SK-N-SH (cell line): ENCODE measurements at regions not wholly inside any gene's neighbourhood (a gene's known extent, or its start where the extent isn't known, plus 50 kb on each side); places are given as distances from the start of the nearest gene placed in this dataset.
"Not testable (repeated sequence)": the region's sequence is repeated elsewhere in the genome, so short reads cannot be mapped to it uniquely, and the experiment has no call there.

Source experiments
- CTCF ChIA-PET: fragments of 300-600, 350-600 bp; formaldehyde crosslinking; extraction: SDS; loops from one replicate; lab custom pipeline; 2021; lab: Yijun Ruan, JAX
- POLR2A ChIA-PET: fragments of 350-600 bp; sonication (Branson Sonifier 250); formaldehyde crosslinking; extraction: SDS; loops from one replicate; lab custom pipeline; 2020; ENCODE audit warnings: antibody characterized with exemption, inconsistent platforms; lab: Yijun Ruan, JAX
- DNase-seq: peaks from one replicate; pipeline ENCODE4 v3.0.0; 2012
- H2AFZ ChIP-seq: fragments of 200-600 bp; sonication (generic); 2 replicates; pipeline ENCODE4 v1.8.1; 2016; ENCODE audit warnings: antibody characterized with exemption, mild to moderate bottlenecking, low read depth
- H3F3A ChIP-seq: fragments of 200-600 bp; sonication (generic); replicated peaks from 2 replicates; pipeline ENCODE3; 2016; ENCODE audit warnings: antibody characterized with exemption, mild to moderate bottlenecking; ENCODE audit not compliant: insufficient read depth
- H3K27ac ChIP-seq, 2 experiments: fragments of 200-500 bp in 1 of 2; fragments of 200-600 bp in 1 of 2; sonication (Bioruptor generic) in 1 of 2; sonication (generic), shearing (Covaris generic) in 1 of 2; 2 replicates each; pipeline versions ENCODE4 v1.5.1 to v1.6.1; 2014 to 2016; ENCODE audit warnings: low read depth in 2 of 2, inconsistent platforms in 1 of 2, low read length in 1 of 2, mild to moderate bottlenecking in 1 of 2, mixed read lengths in 1 of 2
- H3K27me3 ChIP-seq: fragments of 200-600 bp; sonication (generic), shearing (Covaris generic); 2 replicates; pipeline ENCODE4 v1.6.1; 2016; ENCODE audit warnings: mixed run types; ENCODE audit not compliant: insufficient read depth
- H3K36me3 ChIP-seq, 2 experiments: fragments of 200-500 bp in 1 of 2; fragments of 200-600 bp in 1 of 2; sonication (Bioruptor generic) in 1 of 2; sonication (generic) in 1 of 2; replicated peaks in 1 of 2; 2 replicates each; pipeline versions ENCODE3 to v1.5.1; 2014 to 2016; ENCODE audit warnings: low read length in 1 of 2, mild to moderate bottlenecking in 1 of 2; ENCODE audit not compliant: insufficient read depth in 2 of 2, control insufficient read depth in 1 of 2
- H3K4me1 ChIP-seq, 2 experiments: fragments of 200-500 bp in 1 of 2; fragments of 200-600 bp in 1 of 2; sonication (Bioruptor generic) in 1 of 2; sonication (generic), shearing (Covaris generic) in 1 of 2; 2 replicates each; pipeline versions ENCODE4 v1.5.1 to v1.6.1; 2014 to 2016; ENCODE audit warnings: low read depth in 1 of 2, low read length in 1 of 2, mixed run types in 1 of 2; ENCODE audit not compliant: insufficient read depth in 2 of 2, control insufficient read depth in 1 of 2
- H3K4me2 ChIP-seq: fragments of 200-600 bp; sonication (generic), shearing (Covaris generic); 2 replicates; pipeline ENCODE4 v1.6.1; 2017; ENCODE audit warnings: mixed run types
- H3K4me3 ChIP-seq, 2 experiments: fragments of 200-500 bp in 1 of 2; fragments of 200-600 bp in 1 of 2; sonication (Bioruptor generic) in 1 of 2; sonication (generic), shearing (Covaris generic) in 1 of 2; 2 replicates each; pipeline versions ENCODE4 v1.5.1 to v1.8.1; 2014 to 2016; ENCODE audit warnings: low read depth in 2 of 2, inconsistent platforms in 1 of 2, low read length in 1 of 2, mild to moderate bottlenecking in 1 of 2, mixed read lengths in 1 of 2, moderate library complexity in 1 of 2
- H3K79me2 ChIP-seq: fragments of 200-600 bp; sonication (generic); 2 replicates; pipeline ENCODE4 v1.8.1; 2017; ENCODE audit warnings: mild to moderate bottlenecking; ENCODE audit not compliant: insufficient read depth
- H3K9ac ChIP-seq: fragments of 200-600 bp; sonication (generic); 2 replicates; pipeline ENCODE4 v1.6.1; 2017; ENCODE audit warnings: mixed run types
- H3K9me2 ChIP-seq: fragments of 200-600 bp; sonication (generic); 2 replicates; pipeline ENCODE4 v1.6.1; 2017; ENCODE audit warnings: mixed run types
- H3K9me3 ChIP-seq: fragments of 200-600 bp; sonication (generic); 2 replicates; pipeline ENCODE4 v1.6.1; 2017; ENCODE audit warnings: mixed run types, mild to moderate bottlenecking, moderate library complexity
- H4K20me1 ChIP-seq: fragments of 200-600 bp; sonication (generic); 2 replicates; pipeline ENCODE4 v1.6.1; 2017; ENCODE audit warnings: mild to moderate bottlenecking, mixed run types; ENCODE audit not compliant: insufficient read depth
- CHD2 ChIP-seq: fragments of 150-350 bp; IDR thresholded peaks from 2 replicates; pipeline ENCODE4 v1.6.1; 2018; ENCODE audit warnings: low read length; ENCODE audit not compliant: partially characterized antibody
- ELF1 ChIP-seq: IDR thresholded peaks from 2 replicates; pipeline ENCODE4 v1.4.0; 2012
- EP300 ChIP-seq, 2 experiments: IDR thresholded peaks; 2 replicates each; pipeline versions ENCODE4 v1.4.0 to v1.6.1; 2012; ENCODE audit warnings: borderline replicate concordance in 1 of 2, low read depth in 1 of 2, low read length in 1 of 2
- EZH2phosphoT487 ChIP-seq: fragments of 200-600 bp; sonication (generic); IDR thresholded peaks from 2 replicates; pipeline ENCODE4 v1.6.1; 2017; ENCODE audit warnings: low read depth, mixed run types, mild to moderate bottlenecking, antibody characterized with exemption, moderate library complexity, borderline replicate concordance
- GABPA ChIP-seq: IDR thresholded peaks from 2 replicates; pipeline ENCODE4 v1.4.0; 2012; ENCODE audit warnings: low read depth, mild to moderate bottlenecking
- GATA2 ChIP-seq: sonication (generic); formaldehyde crosslinking; IDR thresholded peaks from 2 replicates; pipeline ENCODE4 v1.5.0; 2020; ENCODE audit warnings: mild to moderate bottlenecking, missing genetic modification reagents
- JUND ChIP-seq: IDR thresholded peaks from 2 replicates; pipeline ENCODE4 v1.4.0; 2012
- MXI1 ChIP-seq: IDR thresholded peaks from 2 replicates; pipeline ENCODE4 v1.6.1; 2012; ENCODE audit warnings: mild to moderate bottlenecking, low read depth, low read length, improper control_type of control experiment
- NFIC ChIP-seq: IDR thresholded peaks from 2 replicates; pipeline ENCODE4 v1.4.0; 2012; ENCODE audit warnings: borderline replicate concordance
- NRF1 ChIP-seq: IDR thresholded peaks from 2 replicates; pipeline ENCODE4 v1.6.1; 2012; ENCODE audit warnings: low read depth, mild to moderate bottlenecking, low read length
- REST ChIP-seq: IDR thresholded peaks from 2 replicates; pipeline ENCODE4 v1.6.1; 2012; ENCODE audit warnings: mild to moderate bottlenecking, low read depth, low read length, moderate library complexity
- RXRA ChIP-seq: IDR thresholded peaks from 2 replicates; pipeline ENCODE4 v1.4.0; 2012; ENCODE audit warnings: low read depth, mild to moderate bottlenecking, borderline replicate concordance
- SMC3 ChIP-seq: IDR thresholded peaks from 2 replicates; pipeline ENCODE4 v1.6.1; 2012; ENCODE audit warnings: low read depth, low read length, improper control_type of control experiment
- TAF1 ChIP-seq: IDR thresholded peaks from 2 replicates; pipeline ENCODE4 v1.6.1; 2012; ENCODE audit warnings: low read depth, mild to moderate bottlenecking, low read length, moderate library complexity, borderline replicate concordance
- TEAD4 ChIP-seq: IDR thresholded peaks from 2 replicates; pipeline ENCODE4 v1.4.0; 2012; ENCODE audit warnings: mild to moderate bottlenecking, borderline replicate concordance; ENCODE audit not compliant: insufficient read depth
- YY1 ChIP-seq: IDR thresholded peaks from 2 replicates; pipeline ENCODE4 v1.4.0; 2012; ENCODE audit warnings: low read depth, mild to moderate bottlenecking
- WGBS: methylation state at CpG from one replicate; pipeline ENCODE4 v1.1.6; 2017; ENCODE audit warnings: low lambda C conversion rate; 5-methylcytosine and 5-hydroxymethylcytosine counted together
- TF ChIP-seq, protein P1 (sequence below): fragments of 150-350 bp; IDR thresholded peaks from 2 replicates; pipeline ENCODE4 v1.6.1; 2016; ENCODE audit warnings: mild to moderate bottlenecking, low read depth, low read length
- TF ChIP-seq, protein P2 (sequence below): IDR thresholded peaks from 2 replicates; pipeline ENCODE4 v1.4.0; 2012; ENCODE audit warnings: low read depth, borderline replicate concordance
- TF ChIP-seq, protein P3 (sequence below): IDR thresholded peaks from 2 replicates; pipeline ENCODE4 v1.4.0; 2012; ENCODE audit warnings: low read depth, borderline replicate concordance

DNA sequence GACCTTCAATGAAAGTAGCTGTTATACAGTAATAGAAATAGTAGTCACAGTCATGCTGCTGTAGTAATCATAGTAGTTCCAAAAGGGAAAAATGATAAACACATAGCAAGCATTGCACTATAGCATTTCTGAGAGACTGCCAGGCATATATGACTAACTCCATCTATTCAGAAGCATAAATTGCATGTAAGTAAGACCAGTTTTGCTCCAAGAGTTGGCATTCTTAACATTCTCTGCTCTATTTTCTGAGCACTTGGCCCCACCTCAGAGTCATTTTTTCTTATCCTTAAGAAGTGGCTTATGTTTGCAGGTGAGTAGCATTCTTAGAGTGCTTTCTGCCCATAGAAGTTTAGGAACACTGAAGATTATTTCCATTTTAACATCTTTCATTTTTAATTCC, 490.3 kb upstream of the TECRL start (continued):
- TF ChIP-seq, protein P1, sequence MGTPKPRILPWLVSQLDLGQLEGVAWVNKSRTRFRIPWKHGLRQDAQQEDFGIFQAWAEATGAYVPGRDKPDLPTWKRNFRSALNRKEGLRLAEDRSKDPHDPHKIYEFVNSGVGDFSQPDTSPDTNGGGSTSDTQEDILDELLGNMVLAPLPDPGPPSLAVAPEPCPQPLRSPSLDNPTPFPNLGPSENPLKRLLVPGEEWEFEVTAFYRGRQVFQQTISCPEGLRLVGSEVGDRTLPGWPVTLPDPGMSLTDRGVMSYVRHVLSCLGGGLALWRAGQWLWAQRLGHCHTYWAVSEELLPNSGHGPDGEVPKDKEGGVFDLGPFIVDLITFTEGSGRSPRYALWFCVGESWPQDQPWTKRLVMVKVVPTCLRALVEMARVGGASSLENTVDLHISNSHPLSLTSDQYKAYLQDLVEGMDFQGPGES = no peak
- no peak for TF ChIP-seq CHD2

DNA sequence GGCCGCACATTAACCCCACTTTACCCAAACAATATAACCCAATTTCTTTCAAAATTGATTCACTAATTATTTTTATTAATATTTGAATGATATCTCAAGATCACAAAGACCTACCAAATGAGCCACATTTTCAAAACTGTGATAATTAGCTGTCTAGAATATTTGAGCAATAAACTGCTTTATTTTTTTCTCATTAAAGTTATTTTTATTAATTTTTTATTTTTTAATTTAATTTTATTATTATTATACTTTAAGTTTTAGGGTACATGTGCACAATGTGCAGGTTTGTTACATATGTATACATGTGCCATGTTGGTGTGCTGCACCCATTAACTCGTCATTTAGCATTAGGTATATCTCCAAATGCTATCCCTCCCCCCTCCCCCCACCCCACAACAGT, 489.8 kb upstream of the TECRL start:
- POLR2A ChIA-PET, H3K9me3 ChIP-seq, H3K4me3 ChIP-seq, H3K79me2 ChIP-seq, H3F3A ChIP-seq, H3K36me3 ChIP-seq, H3K4me2 ChIP-seq, CTCF ChIA-PET, H3K27me3 ChIP-seq, DNase-seq, H3K9ac ChIP-seq, H3K27ac ChIP-seq, H2AFZ ChIP-seq, H3K4me1 ChIP-seq, H3K9me2 ChIP-seq, H4K20me1 ChIP-seq: not testable (repeated sequence)
- WGBS = 3% methylated on average over 2 of the region's 2 CpGs

GRCh38 chr4:64897683-64898082, 488.4 kb upstream of the TECRL start:
- TF ChIP-seq JUND = no peak
- no peak for TF ChIP-seq REST
- TF ChIP-seq GABPA = no peak
- TF ChIP-seq RXRA = no peak
- no peak for TF ChIP-seq TAF1
- no peak for TF ChIP-seq ELF1
- TF ChIP-seq EZH2phosphoT487 = no peak
- TF ChIP-seq YY1 = no peak
- TF ChIP-seq, protein P2, sequence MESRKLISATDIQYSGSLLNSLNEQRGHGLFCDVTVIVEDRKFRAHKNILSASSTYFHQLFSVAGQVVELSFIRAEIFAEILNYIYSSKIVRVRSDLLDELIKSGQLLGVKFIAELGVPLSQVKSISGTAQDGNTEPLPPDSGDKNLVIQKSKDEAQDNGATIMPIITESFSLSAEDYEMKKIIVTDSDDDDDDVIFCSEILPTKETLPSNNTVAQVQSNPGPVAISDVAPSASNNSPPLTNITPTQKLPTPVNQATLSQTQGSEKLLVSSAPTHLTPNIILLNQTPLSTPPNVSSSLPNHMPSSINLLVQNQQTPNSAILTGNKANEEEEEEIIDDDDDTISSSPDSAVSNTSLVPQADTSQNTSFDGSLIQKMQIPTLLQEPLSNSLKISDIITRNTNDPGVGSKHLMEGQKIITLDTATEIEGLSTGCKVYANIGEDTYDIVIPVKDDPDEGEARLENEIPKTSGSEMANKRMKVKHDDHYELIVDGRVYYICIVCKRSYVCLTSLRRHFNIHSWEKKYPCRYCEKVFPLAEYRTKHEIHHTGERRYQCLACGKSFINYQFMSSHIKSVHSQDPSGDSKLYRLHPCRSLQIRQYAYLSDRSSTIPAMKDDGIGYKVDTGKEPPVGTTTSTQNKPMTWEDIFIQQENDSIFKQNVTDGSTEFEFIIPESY = no peak
- no peak for TF ChIP-seq MXI1
- no peak for TF ChIP-seq NRF1
- no peak for TF ChIP-seq GATA2 (CRISPR knock-in tag)
- TF ChIP-seq, protein P3, sequence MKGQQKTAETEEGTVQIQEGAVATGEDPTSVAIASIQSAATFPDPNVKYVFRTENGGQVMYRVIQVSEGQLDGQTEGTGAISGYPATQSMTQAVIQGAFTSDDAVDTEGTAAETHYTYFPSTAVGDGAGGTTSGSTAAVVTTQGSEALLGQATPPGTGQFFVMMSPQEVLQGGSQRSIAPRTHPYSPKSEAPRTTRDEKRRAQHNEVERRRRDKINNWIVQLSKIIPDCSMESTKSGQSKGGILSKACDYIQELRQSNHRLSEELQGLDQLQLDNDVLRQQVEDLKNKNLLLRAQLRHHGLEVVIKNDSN = no peak
- no peak for TF ChIP-seq EP300 (IDR thresholded peaks at IDR 0.05; ENCODE audit: borderline replicate concordance in 1 of 2, low read depth in 1 of 2, low read length in 1 of 2)
- no peak for TF ChIP-seq SMC3
- no peak for TF ChIP-seq NFIC
- no peak for TF ChIP-seq TEAD4
- no peak for TF ChIP-seq CHD2
- H4K20me1 ChIP-seq = no peaks in the 10 kb centered on the region
- H3K4me2 ChIP-seq = no peak overlapping the region
- no peaks in the 10 kb centered on the region for H3K4me1 ChIP-seq
- 16% methylated on average over 4 of the region's 4 CpGs for WGBS
- H3F3A ChIP-seq = no peaks in the 10 kb centered on the region
- no peak overlapping the region for H2AFZ ChIP-seq
- no peak overlapping the region for H3K9ac ChIP-seq
- no peak overlapping the region for H3K4me3 ChIP-seq
- POLR2A ChIA-PET = no interaction called here
- no peaks in the 10 kb centered on the region for H3K9me3 ChIP-seq
- no peaks in the 10 kb centered on the region for H3K36me3 ChIP-seq
- H3K79me2 ChIP-seq = no peaks in the 10 kb centered on the region
- H3K27ac ChIP-seq = no peak overlapping the region
- CTCF ChIA-PET = no interaction called here
- no peaks in the 10 kb centered on the region for H3K27me3 ChIP-seq
- DNase-seq = no peak
- no peaks in the 10 kb centered on the region for H3K9me2 ChIP-seq
